ENCODE measurements at regions not wholly inside any gene's neighbourhood (a gene's known extent, or its start where the extent isn't known, plus 50 kb on each side); places are given as distances from the start of the nearest gene placed in this dataset.

DNA sequence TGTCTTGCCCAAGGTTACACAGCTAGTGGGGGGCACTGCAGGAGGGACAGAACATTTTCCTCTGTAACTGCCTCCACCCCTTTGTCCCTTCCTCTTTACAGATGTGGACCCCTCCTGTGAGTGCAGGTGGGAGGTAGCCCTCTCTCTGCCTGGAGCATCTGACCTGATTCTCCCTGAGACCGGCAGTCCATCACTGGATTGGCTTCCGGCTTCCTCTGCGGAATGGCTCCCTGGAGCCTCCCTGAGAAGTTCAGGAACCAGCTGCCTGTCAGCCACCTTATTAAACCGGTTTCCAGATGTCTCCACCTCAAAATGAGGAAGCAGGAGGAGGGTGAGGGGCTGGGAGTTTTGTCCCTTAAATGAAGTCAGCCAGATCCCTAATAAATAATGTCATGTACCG is 67.3 kb upstream of the TNP1 start:
- no peak for DNase-seq (ENCODE audit: low spot score)
- Histone ChIP-seq H3K27ac (no peak overlapping the region), H3K4me3 (no peak overlapping the region)
- TF ChIP-seq, protein P1, sequence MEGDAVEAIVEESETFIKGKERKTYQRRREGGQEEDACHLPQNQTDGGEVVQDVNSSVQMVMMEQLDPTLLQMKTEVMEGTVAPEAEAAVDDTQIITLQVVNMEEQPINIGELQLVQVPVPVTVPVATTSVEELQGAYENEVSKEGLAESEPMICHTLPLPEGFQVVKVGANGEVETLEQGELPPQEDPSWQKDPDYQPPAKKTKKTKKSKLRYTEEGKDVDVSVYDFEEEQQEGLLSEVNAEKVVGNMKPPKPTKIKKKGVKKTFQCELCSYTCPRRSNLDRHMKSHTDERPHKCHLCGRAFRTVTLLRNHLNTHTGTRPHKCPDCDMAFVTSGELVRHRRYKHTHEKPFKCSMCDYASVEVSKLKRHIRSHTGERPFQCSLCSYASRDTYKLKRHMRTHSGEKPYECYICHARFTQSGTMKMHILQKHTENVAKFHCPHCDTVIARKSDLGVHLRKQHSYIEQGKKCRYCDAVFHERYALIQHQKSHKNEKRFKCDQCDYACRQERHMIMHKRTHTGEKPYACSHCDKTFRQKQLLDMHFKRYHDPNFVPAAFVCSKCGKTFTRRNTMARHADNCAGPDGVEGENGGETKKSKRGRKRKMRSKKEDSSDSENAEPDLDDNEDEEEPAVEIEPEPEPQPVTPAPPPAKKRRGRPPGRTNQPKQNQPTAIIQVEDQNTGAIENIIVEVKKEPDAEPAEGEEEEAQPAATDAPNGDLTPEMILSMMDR (IDR thresholded peaks at IDR 0.05), result no peak

DNA sequence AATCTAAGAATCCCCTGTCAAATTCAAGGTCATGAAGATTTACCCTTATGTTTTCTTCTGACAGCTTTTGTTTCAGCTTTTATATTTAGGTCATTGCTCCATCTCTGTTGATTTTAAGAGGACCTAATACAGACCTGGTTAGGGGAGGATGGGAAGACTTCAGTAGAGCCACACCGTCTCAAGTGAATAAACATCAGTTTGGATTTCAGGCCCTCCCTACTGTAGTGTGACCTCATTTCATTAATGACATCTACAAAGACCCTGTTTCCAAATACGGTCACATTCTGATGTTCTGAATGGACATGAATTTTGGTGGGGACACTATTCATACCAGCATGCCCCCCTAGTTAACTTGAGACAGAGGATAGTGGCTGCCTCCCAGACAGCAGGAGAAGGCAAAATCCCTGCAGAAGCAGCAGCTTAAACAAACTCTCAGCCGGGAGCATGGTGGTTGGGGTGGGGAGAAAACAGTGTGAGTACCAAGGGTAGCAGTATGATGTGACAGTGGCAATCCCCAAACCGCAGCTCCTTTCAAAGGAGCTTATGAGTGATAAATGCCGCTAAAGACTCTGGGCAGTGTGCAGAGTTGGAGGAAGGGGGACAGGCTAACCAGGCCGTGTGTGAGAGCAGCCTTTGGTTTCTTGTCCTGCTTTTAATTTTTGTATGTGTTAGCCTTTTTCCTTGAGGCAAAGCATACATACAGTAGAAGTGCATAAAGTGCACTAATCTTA is 65.9 kb upstream of the TNP1 start:
- DNase-seq (ENCODE audit: low spot score), result no peak
- no peak overlapping the region for H3K4me3 ChIP-seq
- H3K27ac ChIP-seq, result no peak overlapping the region
- TF ChIP-seq, protein P1 (IDR thresholded peaks at IDR 0.05), result no peak

DNA sequence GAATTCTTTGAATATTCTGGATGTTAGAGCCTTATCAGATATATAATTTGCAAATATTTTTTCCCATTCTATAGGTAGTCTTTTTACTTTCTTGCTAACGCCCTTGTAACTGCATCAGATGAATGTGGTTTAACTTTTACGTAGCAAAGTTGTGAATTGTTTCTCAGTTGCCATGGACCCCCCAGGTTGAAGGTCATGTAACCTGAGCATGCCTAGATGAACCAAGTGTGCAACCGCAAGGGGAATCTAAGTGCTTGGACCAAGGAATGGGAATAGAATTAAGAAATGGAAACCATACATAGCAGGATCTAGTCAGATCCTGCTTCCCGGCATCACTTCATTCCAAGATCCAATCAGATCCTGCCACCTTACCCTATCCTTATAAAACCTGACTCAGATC is 65.1 kb upstream of the TNP1 start:
- no peak for DNase-seq (ENCODE audit: low spot score)
- Histone ChIP-seq H3K4me3 (no peak overlapping the region), H3K27ac (no peak overlapping the region)
- TF ChIP-seq, protein P1 (IDR thresholded peaks at IDR 0.05), result no peak

DNA sequence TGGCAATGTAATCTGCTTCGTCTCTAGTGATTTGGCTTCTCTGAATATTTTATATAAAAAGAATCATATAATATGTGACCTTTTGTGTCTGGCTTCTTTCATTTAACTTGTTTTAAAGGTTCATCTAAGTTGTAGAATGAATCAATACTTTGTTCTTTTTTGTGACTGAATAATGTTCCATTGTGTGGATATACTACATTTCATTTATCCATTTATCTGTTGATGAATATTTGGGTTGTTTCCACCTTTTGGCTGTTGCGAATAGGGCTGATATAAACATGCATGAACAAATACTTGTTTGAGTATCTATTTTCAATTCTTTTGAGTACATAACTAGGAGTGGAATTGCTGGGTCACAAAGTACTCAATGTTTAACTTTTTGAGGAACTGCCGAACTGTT is 63.8 kb upstream of the TNP1 start:
- Histone ChIP-seq H3K27ac (no peak overlapping the region), H3K4me3 (no peak overlapping the region)
- TF ChIP-seq, protein P1 (IDR thresholded peaks at IDR 0.05), result no peak
- DNase-seq (ENCODE audit: low spot score), result no peak

DNA sequence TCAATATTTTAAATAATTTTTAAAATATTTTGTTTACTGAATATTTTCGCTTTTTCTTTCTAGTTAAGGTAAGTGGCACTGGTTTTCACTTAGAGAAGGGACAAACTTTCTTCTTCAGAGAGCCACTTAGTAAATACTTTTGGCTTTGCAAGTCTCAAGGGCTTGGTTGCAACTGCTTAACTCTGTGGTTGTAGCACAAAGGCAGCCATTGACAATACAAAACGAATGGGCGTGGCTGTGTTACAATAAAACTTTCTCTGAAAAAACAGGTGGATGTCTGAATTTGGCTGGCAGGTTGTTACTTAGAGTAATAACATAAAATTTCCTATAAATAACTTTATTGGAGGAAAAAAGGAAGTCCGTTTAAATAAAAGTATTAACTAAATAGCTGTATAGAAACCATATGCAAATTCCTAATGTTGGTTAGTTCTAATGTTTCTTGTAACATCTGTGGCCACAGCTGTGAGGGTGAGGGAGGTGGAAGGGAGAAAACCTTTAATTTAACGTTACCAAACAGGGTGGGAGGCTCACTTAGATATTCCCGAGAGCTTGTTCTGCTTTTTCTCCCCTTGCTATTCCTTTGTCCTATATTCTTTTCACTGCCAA is 62.4 kb upstream of the TNP1 start:
- no peak overlapping the region for H3K27ac ChIP-seq
- H3K4me3 ChIP-seq, result no peak overlapping the region
- TF ChIP-seq, protein P1 (IDR thresholded peaks at IDR 0.05), result no peak
- no peak for DNase-seq (ENCODE audit: low spot score)

DNA sequence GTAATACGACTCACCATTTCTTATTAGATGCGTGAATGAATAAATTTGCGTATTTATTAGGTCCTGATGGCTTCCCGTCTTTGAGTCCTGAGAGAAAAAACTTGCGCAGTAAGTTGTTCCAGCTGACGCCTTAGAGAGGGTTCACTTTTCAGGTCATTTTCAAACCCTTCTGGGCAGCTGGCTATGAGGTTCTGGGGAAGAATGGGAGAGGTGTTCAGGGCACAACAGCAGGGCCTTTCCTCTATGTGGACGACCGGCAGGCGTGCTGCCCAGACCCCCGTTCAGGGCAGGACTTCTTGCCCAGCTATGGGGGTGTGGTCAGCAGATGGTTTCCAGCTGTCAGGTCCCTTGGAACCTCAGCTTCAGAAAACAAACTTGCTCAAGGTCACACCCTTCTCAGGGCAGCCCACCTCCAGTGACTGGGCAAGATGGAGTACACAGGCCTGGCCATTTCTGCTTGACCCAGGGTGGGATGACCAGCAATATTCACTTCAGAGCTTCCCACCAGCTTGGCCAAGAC is 61.1 kb upstream of the TNP1 start:
- no peak for DNase-seq (ENCODE audit: low spot score)
- TF ChIP-seq, protein P1 (IDR thresholded peaks at IDR 0.05), result no peak
- H3K4me3 ChIP-seq, result no peak overlapping the region
- H3K27ac ChIP-seq, result no peak overlapping the region

Data from coronary artery (tissue), 2 donors.